GM06990 (cell line): ENCODE measurements at regions not wholly inside any gene's neighbourhood (a gene's known extent, or its start where the extent isn't known, plus 50 kb on each side); places are given as distances from the start of the nearest gene placed in this dataset.

Source experiments
- DNase-seq: peaks from one replicate; pipeline ENCODE4 v3.0.0-alpha.2; 2011; ENCODE audit not compliant: insufficient read length; ENCODE audit errors: extremely low read depth
- H3K27me3 ChIP-seq: replicated peaks from 2 replicates; pipeline ENCODE4 v1.6.0; 2011; ENCODE audit warnings: low read length; ENCODE audit not compliant: control insufficient read depth, insufficient read depth
- H3K36me3 ChIP-seq: 2 replicates; pipeline ENCODE4 v1.5.1; 2011; ENCODE audit warnings: low read length; ENCODE audit not compliant: control insufficient read depth, insufficient read depth
- H3K4me3 ChIP-seq: replicated peaks from 2 replicates; pipeline ENCODE4 v1.5.1; 2011; ENCODE audit warnings: low read depth, mild to moderate bottlenecking, control low read depth, low read length
- TF ChIP-seq, protein P1 (sequence below): IDR thresholded peaks from 2 replicates; pipeline ENCODE4 v1.5.1; 2011; ENCODE audit warnings: low read length, control low read depth, mild to moderate bottlenecking, inconsistent platforms; ENCODE audit not compliant: insufficient read depth, poor library complexity, severe bottlenecking

- TF ChIP-seq, protein P1, sequence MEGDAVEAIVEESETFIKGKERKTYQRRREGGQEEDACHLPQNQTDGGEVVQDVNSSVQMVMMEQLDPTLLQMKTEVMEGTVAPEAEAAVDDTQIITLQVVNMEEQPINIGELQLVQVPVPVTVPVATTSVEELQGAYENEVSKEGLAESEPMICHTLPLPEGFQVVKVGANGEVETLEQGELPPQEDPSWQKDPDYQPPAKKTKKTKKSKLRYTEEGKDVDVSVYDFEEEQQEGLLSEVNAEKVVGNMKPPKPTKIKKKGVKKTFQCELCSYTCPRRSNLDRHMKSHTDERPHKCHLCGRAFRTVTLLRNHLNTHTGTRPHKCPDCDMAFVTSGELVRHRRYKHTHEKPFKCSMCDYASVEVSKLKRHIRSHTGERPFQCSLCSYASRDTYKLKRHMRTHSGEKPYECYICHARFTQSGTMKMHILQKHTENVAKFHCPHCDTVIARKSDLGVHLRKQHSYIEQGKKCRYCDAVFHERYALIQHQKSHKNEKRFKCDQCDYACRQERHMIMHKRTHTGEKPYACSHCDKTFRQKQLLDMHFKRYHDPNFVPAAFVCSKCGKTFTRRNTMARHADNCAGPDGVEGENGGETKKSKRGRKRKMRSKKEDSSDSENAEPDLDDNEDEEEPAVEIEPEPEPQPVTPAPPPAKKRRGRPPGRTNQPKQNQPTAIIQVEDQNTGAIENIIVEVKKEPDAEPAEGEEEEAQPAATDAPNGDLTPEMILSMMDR, result no peak
- H3K4me3 ChIP-seq, result no peak overlapping the region
- no peaks in the 10 kb centered on the region for H3K27me3 ChIP-seq
- no peak for DNase-seq
- no peaks in the 10 kb centered on the region for H3K36me3 ChIP-seq
Measured at GRCh38 chr12:83414981-83415380, 728.3 kb downstream of the TMTC2 start.

- TF ChIP-seq, protein P1, result no peak
- Histone ChIP-seq H3K4me3 (no peak overlapping the region), H3K36me3 (no peaks in the 10 kb centered on the region), H3K27me3 (no peaks in the 10 kb centered on the region)
- DNase-seq, result no peak
Measured at GRCh38 chr12:83408851-83409250, 722.1 kb downstream of the TMTC2 start.

- H3K4me3 ChIP-seq, result no peak overlapping the region
- DNase-seq, result no peak
- TF ChIP-seq, protein P1, result no peak
- no peaks in the 10 kb centered on the region for H3K27me3 ChIP-seq
- H3K36me3 ChIP-seq, result no peaks in the 10 kb centered on the region
Measured at GRCh38 chr12:83408146-83408545, 721.4 kb downstream of the TMTC2 start.

GRCh38 chr12:83404521-83404920 lies 717.8 kb downstream of the TMTC2 start:
- H3K27me3 ChIP-seq, result no peaks in the 10 kb centered on the region
- no peaks in the 10 kb centered on the region for H3K36me3 ChIP-seq
- TF ChIP-seq, protein P1, result no peak
- H3K4me3 ChIP-seq, result no peak overlapping the region
- DNase-seq, result no peak

- DNase-seq, result no peak
- Histone ChIP-seq H3K36me3 (no peaks in the 10 kb centered on the region), H3K27me3 (no peaks in the 10 kb centered on the region), H3K4me3 (no peak overlapping the region)
- TF ChIP-seq, protein P1, result no peak
Measured at GRCh38 chr12:83390186-83390585, 703.5 kb downstream of the TMTC2 start.
